ENCODE measurements at regions not wholly inside any gene's neighbourhood (a gene's known extent, or its start where the extent isn't known, plus 50 kb on each side); places are given as distances from the start of the nearest gene placed in this dataset.

GRCh38 chr6:3535033-3535775, 78.4 kb upstream of the SLC22A23 start:
- no peaks in the 10 kb centered on the region for H3K36me3 ChIP-seq
- no peak overlapping the region for H3K4me3 ChIP-seq
- H3K9me3 ChIP-seq, result no peaks in the 10 kb centered on the region
- TF ChIP-seq EP300 (IDR thresholded peaks at IDR 0.05) (no peak), POLR2A (IDR thresholded peaks at IDR 0.05) (no peak), POLR2AphosphoS5 (IDR thresholded peaks at IDR 0.05) (no peak)
- TF ChIP-seq, protein P1, sequence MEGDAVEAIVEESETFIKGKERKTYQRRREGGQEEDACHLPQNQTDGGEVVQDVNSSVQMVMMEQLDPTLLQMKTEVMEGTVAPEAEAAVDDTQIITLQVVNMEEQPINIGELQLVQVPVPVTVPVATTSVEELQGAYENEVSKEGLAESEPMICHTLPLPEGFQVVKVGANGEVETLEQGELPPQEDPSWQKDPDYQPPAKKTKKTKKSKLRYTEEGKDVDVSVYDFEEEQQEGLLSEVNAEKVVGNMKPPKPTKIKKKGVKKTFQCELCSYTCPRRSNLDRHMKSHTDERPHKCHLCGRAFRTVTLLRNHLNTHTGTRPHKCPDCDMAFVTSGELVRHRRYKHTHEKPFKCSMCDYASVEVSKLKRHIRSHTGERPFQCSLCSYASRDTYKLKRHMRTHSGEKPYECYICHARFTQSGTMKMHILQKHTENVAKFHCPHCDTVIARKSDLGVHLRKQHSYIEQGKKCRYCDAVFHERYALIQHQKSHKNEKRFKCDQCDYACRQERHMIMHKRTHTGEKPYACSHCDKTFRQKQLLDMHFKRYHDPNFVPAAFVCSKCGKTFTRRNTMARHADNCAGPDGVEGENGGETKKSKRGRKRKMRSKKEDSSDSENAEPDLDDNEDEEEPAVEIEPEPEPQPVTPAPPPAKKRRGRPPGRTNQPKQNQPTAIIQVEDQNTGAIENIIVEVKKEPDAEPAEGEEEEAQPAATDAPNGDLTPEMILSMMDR (IDR thresholded peaks at IDR 0.05), result no peak
- WGBS, 5 donors, result 61 to 87% (median 71%) methylated on average over 4 of the region's 4 CpGs
- no peak for DNase-seq
- intact Hi-C loops (cut with DNase I; ENCODE audit: low total_unique reads), result no loop called here
- H3K27me3 ChIP-seq, result no peaks in the 10 kb centered on the region
- no peaks in the 10 kb centered on the region for H3K4me1 ChIP-seq
- no peak overlapping the region for H3K27ac ChIP-seq

GRCh38 chr6:3534599-3534998, 77.7 kb upstream of the SLC22A23 start:
- H3K4me1 ChIP-seq, result no peaks in the 10 kb centered on the region
- TF ChIP-seq, protein P1 (IDR thresholded peaks at IDR 0.05), result no peak
- TF ChIP-seq POLR2AphosphoS5 (IDR thresholded peaks at IDR 0.05), result no peak
- no peak for TF ChIP-seq EP300 (IDR thresholded peaks at IDR 0.05)
- TF ChIP-seq POLR2A (IDR thresholded peaks at IDR 0.05), result no peak
- H3K36me3 ChIP-seq, result no peaks in the 10 kb centered on the region
- DNase-seq, result no peak
- 88 to 94% (median 91%) methylated on average over 4 of the region's 4 CpGs for WGBS, 5 donors
- no peaks in the 10 kb centered on the region for H3K27me3 ChIP-seq
- H3K9me3 ChIP-seq, result no peaks in the 10 kb centered on the region
- H3K27ac ChIP-seq, result no peak overlapping the region
- no peak overlapping the region for H3K4me3 ChIP-seq
- intact Hi-C loops (cut with DNase I; ENCODE audit: low total_unique reads), result no loop called here

- H3K9me3 ChIP-seq, result no peaks in the 10 kb centered on the region
- no peak overlapping the region for H3K27ac ChIP-seq
- H3K4me3 ChIP-seq, result no peak overlapping the region
- no peak for DNase-seq
- no peaks in the 10 kb centered on the region for H3K4me1 ChIP-seq
- 75 to 81% (median 80%) methylated on average over 6 of the region's 6 CpGs for WGBS, 5 donors
- no peaks in the 10 kb centered on the region for H3K36me3 ChIP-seq
- TF ChIP-seq POLR2A (IDR thresholded peaks at IDR 0.05) (no peak), POLR2AphosphoS5 (IDR thresholded peaks at IDR 0.05) (no peak), EP300 (IDR thresholded peaks at IDR 0.05) (no peak)
- TF ChIP-seq, protein P1 (IDR thresholded peaks at IDR 0.05), result no peak
- intact Hi-C loops (cut with DNase I; ENCODE audit: low total_unique reads), result no loop called here
- no peaks in the 10 kb centered on the region for H3K27me3 ChIP-seq
Measured at GRCh38 chr6:3533981-3534380, 77.1 kb upstream of the SLC22A23 start.

GRCh38 chr6:3532296-3532916, 75.6 kb upstream of the SLC22A23 start:
- DNase-seq, result no peak
- WGBS, 5 donors, result 69 to 79% (median 79%) methylated on average over 5 of the region's 5 CpGs
- Histone ChIP-seq H3K27ac (no peak overlapping the region), H3K4me3 (no peak overlapping the region), H3K36me3 (no peaks in the 10 kb centered on the region), H3K4me1 (no peaks in the 10 kb centered on the region), H3K9me3 (no peaks in the 10 kb centered on the region), H3K27me3 (no peaks in the 10 kb centered on the region)
- no peak for TF ChIP-seq POLR2AphosphoS5 (IDR thresholded peaks at IDR 0.05)
- TF ChIP-seq EP300 (IDR thresholded peaks at IDR 0.05), result no peak
- TF ChIP-seq, protein P1 (IDR thresholded peaks at IDR 0.05), result no peak
- TF ChIP-seq POLR2A (IDR thresholded peaks at IDR 0.05), result no peak
- intact Hi-C loops (cut with DNase I; ENCODE audit: low total_unique reads), result no loop called here
